Upper lobe of left lung (tissue), 6 donors: ENCODE measurements at regions not wholly inside any gene's neighbourhood (a gene's known extent, or its start where the extent isn't known, plus 50 kb on each side); places are given as distances from the start of the nearest gene placed in this dataset.
"Not testable (repeated sequence)": the region's sequence is repeated elsewhere in the genome, so short reads cannot be mapped to it uniquely, and the experiment has no call there.

ENCODE experiments used
- ATAC-seq, 2 donors: fragments of 200-7000 bp; cut with Tn5 transposase; one replicate each; pipeline ENCODE4 v1.9.1; 2022; ENCODE audit warnings: mild to moderate bottlenecking in 2 of 2, moderate library complexity in 2 of 2; ENCODE audit not compliant: low FRiP score in 2 of 2
- DNase-seq, 2 donors: peaks; one replicate each; pipeline ENCODE4 v3.0.0-alpha.2; 2019 to 2020
- H3K27ac ChIP-seq, 4 donors: fragments of 200-600 bp; sonication (generic); one replicate each; pipeline ENCODE4 v1.5.1; 2016 to 2019
- H3K27me3 ChIP-seq, 4 donors: fragments of 200-600 bp; sonication (generic); one replicate each; pipeline ENCODE4 v1.5.1; 2017 to 2019
- H3K36me3 ChIP-seq, 4 donors: fragments of 200-600 bp; sonication (generic); one replicate each; pipeline ENCODE4 v1.5.1; 2016 to 2019
- H3K4me1 ChIP-seq, 4 donors: fragments of 200-600 bp; sonication (generic); one replicate each; pipeline ENCODE4 v1.5.1; 2018 to 2019
- H3K4me3 ChIP-seq, 4 donors: fragments of 200-600 bp; sonication (generic); one replicate each; pipeline ENCODE4 v1.5.1; 2017 to 2019; ENCODE audit warnings: mild to moderate bottlenecking in 2 of 4, moderate library complexity in 1 of 4
- H3K9me3 ChIP-seq, 4 donors: fragments of 200-600 bp; sonication (generic); one replicate each; pipeline ENCODE4 v1.5.1; 2018 to 2019
- EP300 ChIP-seq, 4 donors: sonication (generic); formaldehyde crosslinking; IDR thresholded peaks; one replicate each; pipeline ENCODE4 v1.5.1; 2017; ENCODE audit warnings: antibody characterized with exemption in 4 of 4, control low read depth in 2 of 4
- POLR2A ChIP-seq, 4 donors: fragments of 450-650 bp; IDR thresholded peaks; one replicate each; pipeline ENCODE4 v1.5.1; 2016 to 2017; ENCODE audit warnings: antibody characterized with exemption in 4 of 4, mild to moderate bottlenecking in 2 of 4
- POLR2AphosphoS5 ChIP-seq, 2 donors: sonication (generic); formaldehyde crosslinking; IDR thresholded peaks; one replicate each; pipeline ENCODE4 v1.5.1; 2017; ENCODE audit warnings: antibody characterized with exemption in 2 of 2
- WGBS, 2 donors: methylation state at CpG; one replicate each; pipeline ENCODE4 v1.1.5; 2017 to 2018; 5-methylcytosine and 5-hydroxymethylcytosine counted together
- TF ChIP-seq, protein P1 (sequence below), 6 experiments: fragments of 450-650 bp in 4 of 6; fragments of 200-600 bp in 2 of 6; sonication (generic) in 2 of 6; IDR thresholded peaks; one replicate each; pipeline ENCODE4 v1.5.1; 2016 to 2019; ENCODE audit warnings: antibody characterized with exemption in 6 of 6
- donor health status: DM: no; HTN: no; CAD: no; lungs with moderate emphysema.
- donor health status: DM: no; HTN: yes; CAD: no; lungs with severe emphysema.

DNA sequence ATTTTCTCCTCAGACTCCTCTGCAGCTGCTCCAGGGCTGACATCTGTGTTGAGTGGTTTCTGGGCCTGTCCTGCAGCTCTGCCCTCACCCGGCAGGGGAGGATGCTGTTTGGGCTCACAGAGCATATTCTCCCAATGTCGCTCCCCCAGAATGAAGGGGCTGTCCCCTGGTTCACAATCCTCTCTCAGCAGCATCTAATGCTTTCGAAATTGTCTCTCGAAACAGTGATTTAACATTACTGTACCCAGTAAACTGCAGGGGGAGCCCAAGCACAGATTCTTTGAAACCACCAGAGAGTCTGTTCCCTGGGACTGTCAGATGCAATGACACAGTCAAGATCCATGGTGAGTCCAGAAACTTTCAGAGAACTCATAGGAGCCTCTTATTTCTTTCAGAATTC is 1135.2 kb downstream of the TMEM121 start:
- H3K9me3 ChIP-seq, H3K36me3 ChIP-seq, H3K4me3 ChIP-seq, H3K4me1 ChIP-seq, DNase-seq, H3K27ac ChIP-seq, H3K27me3 ChIP-seq, ATAC-seq: not testable (repeated sequence)
- 52 to 53% methylated on average over 4 of the region's 4 CpGs for WGBS, 2 donors
- TF ChIP-seq, protein P1, sequence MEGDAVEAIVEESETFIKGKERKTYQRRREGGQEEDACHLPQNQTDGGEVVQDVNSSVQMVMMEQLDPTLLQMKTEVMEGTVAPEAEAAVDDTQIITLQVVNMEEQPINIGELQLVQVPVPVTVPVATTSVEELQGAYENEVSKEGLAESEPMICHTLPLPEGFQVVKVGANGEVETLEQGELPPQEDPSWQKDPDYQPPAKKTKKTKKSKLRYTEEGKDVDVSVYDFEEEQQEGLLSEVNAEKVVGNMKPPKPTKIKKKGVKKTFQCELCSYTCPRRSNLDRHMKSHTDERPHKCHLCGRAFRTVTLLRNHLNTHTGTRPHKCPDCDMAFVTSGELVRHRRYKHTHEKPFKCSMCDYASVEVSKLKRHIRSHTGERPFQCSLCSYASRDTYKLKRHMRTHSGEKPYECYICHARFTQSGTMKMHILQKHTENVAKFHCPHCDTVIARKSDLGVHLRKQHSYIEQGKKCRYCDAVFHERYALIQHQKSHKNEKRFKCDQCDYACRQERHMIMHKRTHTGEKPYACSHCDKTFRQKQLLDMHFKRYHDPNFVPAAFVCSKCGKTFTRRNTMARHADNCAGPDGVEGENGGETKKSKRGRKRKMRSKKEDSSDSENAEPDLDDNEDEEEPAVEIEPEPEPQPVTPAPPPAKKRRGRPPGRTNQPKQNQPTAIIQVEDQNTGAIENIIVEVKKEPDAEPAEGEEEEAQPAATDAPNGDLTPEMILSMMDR (IDR thresholded peaks at IDR 0.05): peak in 1 of 6 experiments; percentile 21

DNA sequence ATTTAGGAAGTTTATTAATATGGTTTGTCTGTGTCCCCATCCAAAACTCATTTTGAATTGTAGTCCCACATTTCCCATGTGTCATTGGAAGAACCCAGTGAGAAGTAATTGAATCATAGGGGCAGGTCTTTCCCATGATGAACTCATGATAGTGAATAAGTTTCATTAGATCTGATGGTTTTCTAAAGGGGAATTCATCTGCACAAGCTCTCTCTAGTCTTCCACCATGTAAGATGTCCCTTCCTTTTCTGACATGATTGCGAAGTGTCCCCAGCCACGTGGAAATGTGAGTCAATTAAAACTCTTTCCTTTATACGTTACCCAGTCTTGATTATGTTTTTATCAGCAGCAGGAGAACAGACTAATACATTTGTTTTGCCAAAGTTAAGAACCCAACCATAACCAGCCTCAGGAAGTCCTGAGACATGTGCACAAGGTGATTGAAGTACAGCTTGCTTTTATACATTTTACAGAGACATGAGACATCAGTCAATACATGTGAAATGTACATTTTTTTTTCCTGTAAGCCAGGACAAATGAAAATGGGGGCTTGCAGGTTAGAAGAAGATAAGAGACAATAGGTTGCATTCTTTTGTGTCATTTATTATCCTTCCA is 1136.7 kb downstream of the TMEM121 start:
- H3K4me1 ChIP-seq: no peaks in the 10 kb centered on the region
- no peak for DNase-seq
- no peak overlapping the region for H3K27ac ChIP-seq
- TF ChIP-seq POLR2AphosphoS5 (IDR thresholded peaks at IDR 0.05) (no peak), EP300 (IDR thresholded peaks at IDR 0.05) (no peak), POLR2A (IDR thresholded peaks at IDR 0.05) (no peak)
- TF ChIP-seq, protein P1 (IDR thresholded peaks at IDR 0.05): no peak
- WGBS, 2 donors: 44 to 64% methylated on average over 3 of the region's 3 CpGs
- no peaks in the 10 kb centered on the region for H3K27me3 ChIP-seq
- H3K4me3 ChIP-seq: no peak overlapping the region
- no peaks in the 10 kb centered on the region for H3K36me3 ChIP-seq
- no peaks in the 10 kb centered on the region for H3K9me3 ChIP-seq
- ATAC-seq: no peak

DNA sequence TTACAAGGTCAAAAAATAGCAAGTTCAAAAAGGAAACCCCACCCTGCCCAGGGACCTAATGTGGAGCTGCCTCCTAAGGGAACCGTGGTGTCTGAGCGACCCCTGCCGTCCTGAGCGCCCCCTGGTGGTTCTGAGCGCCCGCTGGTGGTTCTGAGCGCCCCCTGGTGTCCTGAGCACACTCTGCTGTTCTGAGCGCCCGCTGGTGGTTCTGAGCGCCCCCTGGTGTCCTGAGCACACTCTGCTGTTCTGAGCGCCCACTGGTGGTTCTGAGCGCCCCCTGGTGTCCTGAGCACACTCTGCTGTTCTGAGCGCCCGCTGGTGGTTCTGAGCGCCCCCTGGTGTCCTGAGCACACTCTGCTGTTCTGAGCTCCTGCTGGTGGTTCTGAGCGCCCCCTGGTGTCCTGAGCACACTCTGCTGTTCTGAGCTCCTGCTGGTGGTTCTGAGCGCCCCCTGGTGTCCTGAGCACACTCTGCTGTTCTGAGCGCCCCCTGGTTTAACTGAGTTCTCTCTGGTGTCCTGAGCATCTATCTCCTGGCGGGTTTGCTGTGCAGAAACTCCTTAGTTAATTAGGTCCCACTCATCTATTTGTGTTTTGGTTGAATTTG is 1137.5 kb downstream of the TMEM121 start:
- not testable (repeated sequence) for ATAC-seq, H3K4me1 ChIP-seq, H3K4me3 ChIP-seq, H3K9me3 ChIP-seq, H3K27me3 ChIP-seq, H3K36me3 ChIP-seq, H3K27ac ChIP-seq
- TF ChIP-seq, protein P1 (IDR thresholded peaks at IDR 0.05): peak in 3 of 6 experiments; percentile 16 to 43 (median 32)
- DNase-seq: peak; percentile 41 to 73
- 37 to 48% methylated on average over 8 to 10 of the region's 19 CpGs for WGBS, 2 donors

DNA sequence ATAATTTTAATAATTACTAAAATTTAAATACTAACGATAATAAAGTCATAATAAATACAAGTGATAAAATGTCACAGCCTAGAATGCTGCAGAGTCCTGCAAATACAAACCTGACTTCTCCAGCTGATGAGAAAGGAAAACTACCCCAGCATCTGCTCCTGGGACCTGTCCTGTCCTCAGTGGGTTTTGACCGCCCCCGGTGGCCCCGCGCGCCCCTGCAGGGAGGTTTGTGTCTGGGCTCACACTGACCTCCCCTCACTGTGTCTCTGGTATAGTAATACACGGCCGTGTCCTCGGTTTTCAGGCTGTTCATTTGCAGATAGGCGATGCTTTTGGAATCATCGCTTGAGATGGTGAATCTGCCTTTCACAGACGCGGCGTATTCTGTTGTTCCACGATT is 1139.4 kb downstream of the TMEM121 start:
- WGBS, 2 donors: 89% methylated on average over 14 to 15 of the region's 15 CpGs
- TF ChIP-seq, protein P1 (IDR thresholded peaks at IDR 0.05): no peak
- TF ChIP-seq EP300 (IDR thresholded peaks at IDR 0.05): no peak
- TF ChIP-seq POLR2A (IDR thresholded peaks at IDR 0.05): no peak
- no peak for TF ChIP-seq POLR2AphosphoS5 (IDR thresholded peaks at IDR 0.05)

DNA sequence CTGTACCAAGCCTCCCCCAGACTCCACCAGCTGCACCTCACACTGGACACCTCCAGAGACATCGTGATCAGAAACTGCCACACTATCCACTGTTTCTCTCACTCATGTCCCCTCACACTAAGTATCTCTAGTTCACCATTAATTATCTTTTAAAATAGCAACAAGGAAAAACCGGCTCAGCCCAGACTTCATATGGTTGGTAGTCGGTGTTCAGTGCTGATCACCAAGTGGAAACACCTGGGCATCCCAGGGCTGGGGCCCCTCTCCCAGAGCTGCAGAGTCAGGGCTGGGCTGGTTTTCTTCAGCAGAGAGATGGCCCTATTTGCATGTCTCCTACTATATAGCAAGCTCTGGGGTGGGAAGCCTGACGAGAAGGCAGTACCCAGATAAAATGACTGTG is 1140.0 kb downstream of the TMEM121 start:
- WGBS, 2 donors: 59 to 66% methylated on average over 4 of the region's 4 CpGs
- DNase-seq: no peak
- Histone ChIP-seq H3K27ac (no peak overlapping the region), H3K27me3 (no peaks in the 10 kb centered on the region), H3K4me1 (no peaks in the 10 kb centered on the region), H3K4me3 (no peak overlapping the region), H3K9me3 (no peaks in the 10 kb centered on the region), H3K36me3 (no peaks in the 10 kb centered on the region)
- TF ChIP-seq, protein P1 (IDR thresholded peaks at IDR 0.05): no peak
- TF ChIP-seq POLR2AphosphoS5 (IDR thresholded peaks at IDR 0.05) (no peak), EP300 (IDR thresholded peaks at IDR 0.05) (no peak), POLR2A (IDR thresholded peaks at IDR 0.05) (no peak)
- no peak for ATAC-seq

More for the DNA sequence above, 1139.4 kb downstream of the TMEM121 start:
- Histone ChIP-seq H3K4me1 (no peaks in the 10 kb centered on the region), H3K9me3 (no peaks in the 10 kb centered on the region), H3K4me3 (no peak overlapping the region), H3K27ac (no peak overlapping the region), H3K27me3 (no peaks in the 10 kb centered on the region), H3K36me3 (no peaks in the 10 kb centered on the region)
- ATAC-seq (no peak), DNase-seq (peak in 1 of 2 donors; percentile 77)
